ENCODE measurements at regions not wholly inside any gene's neighbourhood (a gene's known extent, or its start where the extent isn't known, plus 50 kb on each side); places are given as distances from the start of the nearest gene placed in this dataset.
"Not testable (repeated sequence)": the region's sequence is repeated elsewhere in the genome, so short reads cannot be mapped to it uniquely, and the experiment has no call there.

DNA sequence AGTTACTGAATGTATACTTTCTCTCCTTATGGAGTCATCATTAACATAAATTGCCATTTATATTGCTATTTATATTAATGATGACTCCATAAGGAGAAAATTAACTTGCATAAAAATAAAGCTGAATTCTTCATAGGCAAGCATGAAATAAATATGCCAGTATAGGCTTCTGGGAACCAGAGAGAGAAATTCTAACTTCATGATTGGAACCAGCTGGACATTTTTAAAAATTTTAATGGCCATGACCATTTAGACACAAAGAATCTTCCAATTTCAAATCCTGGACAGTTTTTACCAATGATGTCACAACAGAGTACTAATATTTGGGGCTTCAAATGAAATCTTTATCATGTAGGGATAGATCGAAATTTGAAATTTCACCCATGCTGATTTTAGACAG, 268.7 kb downstream of the PTGER3 start:
- no peaks in the 10 kb centered on the region for H3K9me3 ChIP-seq

DNA sequence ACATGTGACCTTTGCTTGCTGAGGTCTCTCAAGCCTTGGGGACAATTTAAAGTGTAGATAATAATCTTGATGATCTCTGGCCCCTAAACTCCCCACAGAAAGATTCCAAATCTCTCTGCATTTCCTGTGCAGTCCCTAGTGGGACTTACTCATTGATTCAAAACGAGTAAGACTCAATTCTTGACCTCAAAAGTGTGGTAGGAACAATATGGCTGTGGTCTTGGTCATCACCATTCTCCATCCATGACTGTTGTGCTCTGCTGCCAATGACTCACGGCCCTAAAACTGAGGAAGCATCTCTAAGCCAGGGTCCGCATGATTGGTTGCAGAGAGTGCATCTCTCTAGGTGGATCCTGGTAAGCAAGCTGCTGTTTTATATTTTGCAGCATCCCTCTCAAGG, 268.0 kb downstream of the PTGER3 start:
- H3K36me3 ChIP-seq, result no peaks in the 10 kb centered on the region
- TF ChIP-seq, protein P1, sequence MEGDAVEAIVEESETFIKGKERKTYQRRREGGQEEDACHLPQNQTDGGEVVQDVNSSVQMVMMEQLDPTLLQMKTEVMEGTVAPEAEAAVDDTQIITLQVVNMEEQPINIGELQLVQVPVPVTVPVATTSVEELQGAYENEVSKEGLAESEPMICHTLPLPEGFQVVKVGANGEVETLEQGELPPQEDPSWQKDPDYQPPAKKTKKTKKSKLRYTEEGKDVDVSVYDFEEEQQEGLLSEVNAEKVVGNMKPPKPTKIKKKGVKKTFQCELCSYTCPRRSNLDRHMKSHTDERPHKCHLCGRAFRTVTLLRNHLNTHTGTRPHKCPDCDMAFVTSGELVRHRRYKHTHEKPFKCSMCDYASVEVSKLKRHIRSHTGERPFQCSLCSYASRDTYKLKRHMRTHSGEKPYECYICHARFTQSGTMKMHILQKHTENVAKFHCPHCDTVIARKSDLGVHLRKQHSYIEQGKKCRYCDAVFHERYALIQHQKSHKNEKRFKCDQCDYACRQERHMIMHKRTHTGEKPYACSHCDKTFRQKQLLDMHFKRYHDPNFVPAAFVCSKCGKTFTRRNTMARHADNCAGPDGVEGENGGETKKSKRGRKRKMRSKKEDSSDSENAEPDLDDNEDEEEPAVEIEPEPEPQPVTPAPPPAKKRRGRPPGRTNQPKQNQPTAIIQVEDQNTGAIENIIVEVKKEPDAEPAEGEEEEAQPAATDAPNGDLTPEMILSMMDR (IDR thresholded peaks at IDR 0.05), result no peak
- intact Hi-C loops (cut with DNase I; ENCODE audit: low total_unique reads), result no loop called here
- no peaks in the 10 kb centered on the region for H3K27me3 ChIP-seq
- no peak overlapping the region for H3K27ac ChIP-seq
- DNase-seq, result no peak
- H3K4me1 ChIP-seq, result no peaks in the 10 kb centered on the region
- no peaks in the 10 kb centered on the region for H3K9me3 ChIP-seq
- no peak overlapping the region for H3K4me3 ChIP-seq

More for the DNA sequence above, 268.7 kb downstream of the PTGER3 start:
- no peak for DNase-seq
- H3K4me1 ChIP-seq, result no peaks in the 10 kb centered on the region
- TF ChIP-seq, protein P1 (IDR thresholded peaks at IDR 0.05), result no peak
- no peak overlapping the region for H3K4me3 ChIP-seq
- no peak overlapping the region for H3K27ac ChIP-seq
- no peaks in the 10 kb centered on the region for H3K36me3 ChIP-seq
- H3K27me3 ChIP-seq, result no peaks in the 10 kb centered on the region
- intact Hi-C loops (cut with DNase I; ENCODE audit: low total_unique reads), result no loop called here

DNA sequence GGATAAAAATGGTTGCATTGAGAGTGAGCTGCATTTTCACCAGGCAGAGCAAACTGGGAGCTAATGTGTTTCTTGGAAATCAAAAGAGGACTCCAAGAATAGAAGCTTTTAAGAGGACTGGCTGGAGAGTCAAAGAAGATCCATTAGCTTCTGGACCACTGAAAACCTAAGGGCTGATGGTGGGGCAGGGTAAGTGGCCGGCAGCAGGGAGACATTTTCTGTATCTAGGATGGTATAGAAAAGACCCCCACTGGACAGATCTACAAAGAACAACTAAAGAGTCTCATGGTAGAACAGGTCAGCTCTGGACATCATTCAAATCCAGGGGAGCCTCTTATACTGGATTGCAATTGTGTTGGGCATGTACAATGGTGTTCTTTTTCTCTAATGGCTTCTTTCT, 262.3 kb downstream of the PTGER3 start:
- DNase-seq, result no peak
- Histone ChIP-seq H3K4me3 (no peak overlapping the region), H3K4me1 (no peaks in the 10 kb centered on the region), H3K27ac (no peak overlapping the region), H3K27me3 (no peaks in the 10 kb centered on the region), H3K36me3 (no peaks in the 10 kb centered on the region), H3K9me3 (no peaks in the 10 kb centered on the region)
- intact Hi-C loops (cut with DNase I; ENCODE audit: low total_unique reads), result no loop called here
- TF ChIP-seq, protein P1 (IDR thresholded peaks at IDR 0.05), result no peak

DNA sequence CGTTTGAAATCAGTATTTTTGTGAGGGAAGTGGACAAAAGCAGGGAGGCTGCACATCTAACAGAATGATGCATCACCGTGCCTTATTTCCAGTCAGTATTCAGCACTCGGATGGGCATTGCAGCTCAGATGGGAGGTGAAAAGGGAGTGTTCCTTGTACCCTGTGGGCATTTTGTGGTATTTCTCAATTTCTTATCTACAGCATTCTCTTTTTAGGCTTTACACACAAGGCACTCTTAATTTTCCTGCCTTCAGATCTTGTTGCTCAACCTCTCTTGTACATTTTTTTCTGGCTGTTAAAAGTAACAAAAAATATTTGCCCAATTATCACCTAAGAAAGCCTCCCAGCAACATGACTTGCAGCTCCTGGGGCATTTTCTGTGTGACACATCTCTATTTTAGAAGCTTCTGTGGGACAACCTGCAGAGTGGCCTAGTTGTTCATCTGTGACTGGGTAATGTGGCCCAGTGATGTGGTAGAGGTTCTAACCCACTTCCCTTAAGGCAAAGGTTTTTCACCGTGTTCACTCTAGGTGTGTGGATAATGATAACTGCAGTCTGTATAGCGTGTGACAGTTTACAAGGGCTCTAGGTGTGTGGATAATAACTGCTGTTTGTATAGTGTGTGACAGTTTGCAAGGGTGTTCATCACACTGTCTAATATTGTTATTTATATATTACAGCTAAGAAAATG, 257.2 kb downstream of the PTGER3 start:
- TF ChIP-seq, protein P1 (IDR thresholded peaks at IDR 0.05), result no peak
- intact Hi-C loops (cut with DNase I; ENCODE audit: low total_unique reads), result no loop called here

GRCh38 chr1:70795064-70795463, 252.6 kb downstream of the PTGER3 start:
- intact Hi-C loops (cut with DNase I; ENCODE audit: low total_unique reads); H3K9me3 ChIP-seq; H3K36me3 ChIP-seq: not testable (repeated sequence)

More for the DNA sequence above, 257.2 kb downstream of the PTGER3 start:
- Histone ChIP-seq H3K4me1 (no peaks in the 10 kb centered on the region), H3K27me3 (no peaks in the 10 kb centered on the region), H3K36me3 (no peaks in the 10 kb centered on the region), H3K9me3 (no peaks in the 10 kb centered on the region), H3K27ac (no peak overlapping the region), H3K4me3 (no peak overlapping the region)
- DNase-seq, result no peak

DNA sequence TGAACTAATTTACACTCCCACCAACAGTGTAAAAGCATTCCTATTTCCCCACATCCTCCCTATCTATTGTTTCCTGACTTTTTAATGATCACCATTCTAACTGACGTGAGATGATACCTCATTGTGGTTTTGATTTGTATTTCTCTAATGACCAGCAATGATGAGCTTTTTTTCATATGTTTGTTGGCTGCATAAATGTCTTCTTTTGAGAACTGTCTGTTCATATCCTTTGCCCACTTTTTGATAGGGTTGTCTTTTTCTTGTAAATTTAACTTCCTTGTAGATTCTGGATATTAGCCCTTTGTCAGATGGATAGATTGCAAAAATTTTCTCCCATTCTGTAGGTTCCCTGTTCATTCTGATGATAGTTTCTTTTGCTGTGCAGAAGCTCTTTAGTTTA, 251.3 kb downstream of the PTGER3 start:
- H3K9me3 ChIP-seq; intact Hi-C loops (cut with DNase I; ENCODE audit: low total_unique reads); DNase-seq; H3K36me3 ChIP-seq; H3K4me3 ChIP-seq; H3K27ac ChIP-seq; H3K4me1 ChIP-seq; H3K27me3 ChIP-seq: not testable (repeated sequence)

More at GRCh38 chr1:70795064-70795463, 252.6 kb downstream of the PTGER3 start:
- H3K27me3 ChIP-seq, H3K4me3 ChIP-seq, DNase-seq, H3K27ac ChIP-seq, H3K4me1 ChIP-seq: not testable (repeated sequence)

DNA sequence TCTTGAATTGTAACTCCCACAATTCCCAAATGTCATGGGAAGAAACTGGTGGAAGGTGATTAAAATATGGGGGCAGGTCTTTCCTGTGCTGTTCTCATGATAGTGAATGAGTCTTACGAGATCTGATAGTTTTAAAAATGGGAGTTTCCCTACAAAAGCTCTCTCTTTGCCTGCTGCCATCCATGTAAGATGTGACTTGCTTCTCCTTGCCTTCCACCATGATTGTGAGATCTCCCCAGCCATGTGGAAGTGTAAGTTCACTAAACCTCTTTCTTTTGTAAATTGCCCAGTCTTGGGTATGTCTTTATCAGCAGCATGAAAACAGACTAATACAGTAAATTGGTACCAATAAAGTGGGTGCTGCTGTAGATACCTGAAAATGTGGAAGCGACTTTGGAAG, 245.0 kb downstream of the PTGER3 start:
- H3K27ac ChIP-seq; DNase-seq; H3K36me3 ChIP-seq; H3K27me3 ChIP-seq; H3K4me1 ChIP-seq; H3K4me3 ChIP-seq; H3K9me3 ChIP-seq; intact Hi-C loops (cut with DNase I; ENCODE audit: low total_unique reads): not testable (repeated sequence)
